Activated CD8-positive, alpha-beta T cell treated with anti-CD3 and anti-CD28 coated beads for 36 hours (primary cell): ENCODE measurements at regions not wholly inside any gene's neighbourhood (a gene's known extent, or its start where the extent isn't known, plus 50 kb on each side); places are given as distances from the start of the nearest gene placed in this dataset.

Experiments used
- ATAC-seq: fragments of 200-7000 bp; cut with Tn5 transposase; one replicate; pipeline ENCODE4 v1.10.0; 2021; ENCODE audit warnings: mild to moderate bottlenecking, moderate library complexity
- CTCF ChIA-PET: fragments of 350-600 bp; sonication (Branson Sonifier 250); formaldehyde crosslinking; loops from one replicate; lab custom pipeline; 2021; ENCODE audit warnings: antibody characterized with exemption; lab: Charles Lee
- POLR2A ChIA-PET: fragments of 350-600 bp; sonication (Branson Sonifier 250); formaldehyde crosslinking; loops from one replicate; lab custom pipeline; 2021; ENCODE audit warnings: antibody characterized with exemption; lab: Charles Lee
- DNase-seq: peaks from one replicate; pipeline ENCODE4 v3.0.0-alpha.2; 2020
- H3K27ac Mint-ChIP-seq: one replicate; pipeline ENCODE4 v1.8.0; 2021; ENCODE audit warnings: mild to moderate bottlenecking, mixed read lengths
- H3K27me3 Mint-ChIP-seq: one replicate; pipeline ENCODE4 v1.8.0; 2021; ENCODE audit warnings: mixed read lengths
- H3K36me3 Mint-ChIP-seq: one replicate; pipeline ENCODE4 v1.8.0; 2021; ENCODE audit warnings: low read depth, mixed read lengths
- H3K4me1 Mint-ChIP-seq: one replicate; pipeline ENCODE4 v1.8.0; 2021; ENCODE audit warnings: low read depth, mixed read lengths
- H3K4me3 Mint-ChIP-seq: one replicate; pipeline ENCODE4 v1.8.0; 2021; ENCODE audit warnings: mild to moderate bottlenecking, moderate library complexity, mixed read lengths
- H3K9me3 Mint-ChIP-seq: one replicate; pipeline ENCODE4 v1.8.0; 2021; ENCODE audit warnings: mixed read lengths
- intact Hi-C: fragments of 100-400 bp; cut with micrococcal nuclease; formaldehyde crosslinking; loops from one replicate; pipeline ENCODE4 v1.10.0; 2022
- TF ChIP-seq, protein P1 (sequence below): fragments of 200-600 bp; IDR thresholded peaks from one replicate; pipeline ENCODE4 v1.8.0; 2022; ENCODE audit warnings: antibody characterized with exemption, mild to moderate bottlenecking

DNA sequence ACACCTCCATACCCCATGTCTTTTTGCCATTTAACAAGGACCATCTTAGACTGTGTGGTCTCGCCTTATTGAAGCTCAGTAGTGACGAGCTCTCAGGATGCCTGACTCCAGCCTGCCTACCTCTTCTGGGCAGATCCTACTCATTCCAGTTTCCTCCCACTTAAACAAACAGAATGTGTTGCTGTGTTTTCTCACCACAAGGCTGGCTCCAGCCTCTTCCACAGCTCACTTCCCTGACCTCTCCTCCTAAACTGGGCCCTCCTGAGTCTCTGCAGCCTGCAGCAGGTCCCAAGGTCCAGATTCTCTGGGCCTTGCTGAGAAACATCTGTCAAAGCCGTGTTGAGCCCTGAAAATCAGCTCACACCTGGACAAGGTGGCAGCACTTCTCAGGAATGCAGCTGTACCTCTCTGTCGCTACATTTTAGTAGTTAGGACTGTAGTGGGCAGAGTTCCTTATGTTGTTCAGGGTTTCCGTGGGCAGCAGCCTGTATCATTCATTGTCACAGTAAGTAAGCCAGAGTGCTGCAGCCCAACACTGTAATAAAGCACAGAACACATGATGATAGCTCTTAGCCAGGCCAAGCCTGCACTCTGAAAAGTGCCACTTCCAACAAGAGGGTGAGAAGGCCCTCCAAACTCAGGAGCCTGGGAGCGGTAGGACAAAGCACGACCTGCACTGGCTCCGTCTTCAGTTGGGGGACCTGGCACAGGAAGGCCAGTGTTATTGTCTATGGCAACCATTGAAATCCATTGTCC, 68.5 kb downstream of the NKX2-1 start:
- TF ChIP-seq, protein P1, sequence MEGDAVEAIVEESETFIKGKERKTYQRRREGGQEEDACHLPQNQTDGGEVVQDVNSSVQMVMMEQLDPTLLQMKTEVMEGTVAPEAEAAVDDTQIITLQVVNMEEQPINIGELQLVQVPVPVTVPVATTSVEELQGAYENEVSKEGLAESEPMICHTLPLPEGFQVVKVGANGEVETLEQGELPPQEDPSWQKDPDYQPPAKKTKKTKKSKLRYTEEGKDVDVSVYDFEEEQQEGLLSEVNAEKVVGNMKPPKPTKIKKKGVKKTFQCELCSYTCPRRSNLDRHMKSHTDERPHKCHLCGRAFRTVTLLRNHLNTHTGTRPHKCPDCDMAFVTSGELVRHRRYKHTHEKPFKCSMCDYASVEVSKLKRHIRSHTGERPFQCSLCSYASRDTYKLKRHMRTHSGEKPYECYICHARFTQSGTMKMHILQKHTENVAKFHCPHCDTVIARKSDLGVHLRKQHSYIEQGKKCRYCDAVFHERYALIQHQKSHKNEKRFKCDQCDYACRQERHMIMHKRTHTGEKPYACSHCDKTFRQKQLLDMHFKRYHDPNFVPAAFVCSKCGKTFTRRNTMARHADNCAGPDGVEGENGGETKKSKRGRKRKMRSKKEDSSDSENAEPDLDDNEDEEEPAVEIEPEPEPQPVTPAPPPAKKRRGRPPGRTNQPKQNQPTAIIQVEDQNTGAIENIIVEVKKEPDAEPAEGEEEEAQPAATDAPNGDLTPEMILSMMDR = no peak
- no peaks in the 10 kb centered on the region for H3K4me1 Mint-ChIP-seq
- no peaks in the 10 kb centered on the region for H3K36me3 Mint-ChIP-seq
- ATAC-seq = no peak
- POLR2A ChIA-PET = no interaction called here
- CTCF ChIA-PET = interaction anchor here (1.2 kb wide), 1 partner anchor 74 kb away, joined by 4 read pairs; no protein-coding TSS in a partner anchor
- peaks cover 2% of the 10 kb centered on the region for H3K27me3 Mint-ChIP-seq
- H3K9me3 Mint-ChIP-seq = no peaks in the 10 kb centered on the region
- H3K4me3 Mint-ChIP-seq = no peak overlapping the region
- no peak for DNase-seq
- intact Hi-C loops = no loop called here
- H3K27ac Mint-ChIP-seq = no peak overlapping the region

GRCh38 chr14:36450550-36450949, 69.5 kb downstream of the NKX2-1 start:
- Mint-ChIP-seq H3K27ac (no peak overlapping the region), H3K4me3 (no peak overlapping the region)
- CTCF ChIA-PET = interaction anchor here (1.2 kb wide), 1 partner anchor 75 kb away, joined by 4 read pairs; no protein-coding TSS in a partner anchor

DNA sequence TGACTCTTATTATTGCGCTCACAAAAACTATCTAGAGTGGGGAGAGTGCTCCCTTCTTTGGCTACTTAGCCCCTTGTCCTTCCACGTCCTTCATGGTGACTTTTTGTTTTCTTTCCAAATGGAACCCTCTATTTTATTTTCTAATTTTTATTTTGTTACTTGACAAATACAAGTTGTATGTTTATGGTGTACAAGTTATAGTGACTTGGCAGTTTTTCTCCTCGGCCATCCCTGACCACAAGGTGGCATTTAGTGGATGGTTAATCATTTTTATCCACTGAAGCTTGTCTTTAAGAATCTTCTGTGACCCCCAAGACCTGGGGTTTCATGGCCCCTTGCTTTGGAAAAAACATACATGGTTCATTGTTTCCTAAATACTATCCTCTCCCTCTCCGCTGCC, 70.1 kb downstream of the NKX2-1 start:
- ChIA-PET CTCF (no interaction called here), POLR2A (no interaction called here)
- TF ChIP-seq, protein P1 = no peak

More at GRCh38 chr14:36450550-36450949, 69.5 kb downstream of the NKX2-1 start:
- H3K27me3 Mint-ChIP-seq = peaks cover 3% of the 10 kb centered on the region
- POLR2A ChIA-PET = no interaction called here
- ATAC-seq (no peak), DNase-seq (no peak)
- intact Hi-C loops = no loop called here
- no peaks in the 10 kb centered on the region for H3K36me3 Mint-ChIP-seq
- TF ChIP-seq, protein P1 = no peak
- H3K4me1 Mint-ChIP-seq = no peaks in the 10 kb centered on the region
- no peaks in the 10 kb centered on the region for H3K9me3 Mint-ChIP-seq

GRCh38 chr14:36443374-36443773, 76.7 kb downstream of the NKX2-1 start:
- TF ChIP-seq, protein P1 = no peak
- Mint-ChIP-seq H3K27me3 (peaks cover 14% of the 10 kb centered on the region), H3K36me3 (no peaks in the 10 kb centered on the region), H3K9me3 (no peaks in the 10 kb centered on the region), H3K4me3 (no peak overlapping the region), H3K27ac (no peak overlapping the region), H3K4me1 (no peaks in the 10 kb centered on the region)
- POLR2A ChIA-PET = interaction anchor here (0.6 kb wide), 1 partner anchor 383 kb away, joined by 3 read pairs; no protein-coding TSS in a partner anchor
- intact Hi-C loops = no loop called here
- no peak for ATAC-seq
- no peak for DNase-seq
- CTCF ChIA-PET = interaction anchor here (0.7 kb wide), 1 partner anchor 110 kb away, joined by 3 read pairs; no protein-coding TSS in a partner anchor

More for the DNA sequence above, 70.1 kb downstream of the NKX2-1 start:
- ATAC-seq (no peak), DNase-seq (no peak)
- intact Hi-C loops = no loop called here
- H3K9me3 Mint-ChIP-seq = no peaks in the 10 kb centered on the region
- no peak overlapping the region for H3K4me3 Mint-ChIP-seq
- H3K4me1 Mint-ChIP-seq = no peaks in the 10 kb centered on the region
- no peaks in the 10 kb centered on the region for H3K36me3 Mint-ChIP-seq
- no peak overlapping the region for H3K27ac Mint-ChIP-seq
- peaks cover 3% of the 10 kb centered on the region for H3K27me3 Mint-ChIP-seq

DNA sequence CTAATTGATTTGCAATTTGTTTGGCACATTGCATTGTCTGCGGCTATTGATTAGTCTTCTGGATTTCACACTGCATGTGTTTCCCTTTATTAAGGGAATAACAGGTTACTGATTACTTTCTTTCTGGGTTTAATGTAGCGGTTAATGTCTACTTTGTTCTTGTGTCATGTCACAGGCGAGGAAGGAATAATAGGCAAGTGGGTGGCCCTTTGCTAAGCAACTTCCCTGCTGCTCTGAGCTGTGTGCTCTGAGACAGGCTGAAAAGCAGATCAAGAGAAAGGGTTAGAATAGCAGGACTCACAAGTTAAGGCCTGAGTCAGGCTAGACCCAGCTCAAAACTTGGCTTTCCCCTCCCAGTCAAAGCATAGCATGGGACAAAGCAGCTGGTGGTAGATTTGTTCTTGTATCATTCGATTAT, 77.2 kb downstream of the NKX2-1 start:
- intact Hi-C loops = no loop called here
- no peaks in the 10 kb centered on the region for H3K36me3 Mint-ChIP-seq
- DNase-seq = no peak
- TF ChIP-seq, protein P1 = no peak
- H3K9me3 Mint-ChIP-seq = no peaks in the 10 kb centered on the region
- H3K4me1 Mint-ChIP-seq = no peaks in the 10 kb centered on the region
- no peak overlapping the region for H3K4me3 Mint-ChIP-seq
- H3K27ac Mint-ChIP-seq = no peak overlapping the region
- ChIA-PET POLR2A (interaction anchor here (0.6 kb wide), 1 partner anchor 383 kb away, joined by 3 read pairs; no protein-coding TSS in a partner anchor), CTCF (no interaction called here)
- peaks cover 14% of the 10 kb centered on the region for H3K27me3 Mint-ChIP-seq
- no peak for ATAC-seq
